ENCODE measurements at regions not wholly inside any gene's neighbourhood (a gene's known extent, or its start where the extent isn't known, plus 50 kb on each side); places are given as distances from the start of the nearest gene placed in this dataset.

GRCh38 chr6:168370310-168370991 is 50.9 kb upstream of the DACT2 start (continued):
- peak; percentile 78 for TF ChIP-seq TFDP2 (CRISPR knock-in tag; IDR thresholded peaks at IDR 0.05)
- peak; percentile 78; the same call in 1 of the 2 replicates for TF ChIP-seq ZNF350 (CRISPR knock-in tag; IDR thresholded peaks at IDR 0.05; ENCODE audit: borderline replicate concordance, low read depth)
- TF ChIP-seq SUZ12 (IDR thresholded peaks at IDR 0.05; ENCODE audit: low read depth, low read length): no peak
- peak; percentile 65; the same call in 1 of the 2 replicates for TF ChIP-seq KLF13 (CRISPR knock-in tag; IDR thresholded peaks at IDR 0.05)
- TF ChIP-seq ZNF580 (CRISPR knock-in tag; IDR thresholded peaks at IDR 0.05; ENCODE audit: borderline replicate concordance, low read depth): peak; percentile 80; the same call in 1 of the 2 replicates
- peak; percentile 70 for TF ChIP-seq GABPB1 (CRISPR knock-in tag; IDR thresholded peaks at IDR 0.05)
- TF ChIP-seq GABPA (IDR thresholded peaks at IDR 0.05; ENCODE audit: low read depth, low read length): 0 out of 2 replicates have a peak, but pooled peaks have one; percentile 7
- no peak for TF ChIP-seq GABPA (CRISPR knock-in tag; IDR thresholded peaks at IDR 0.05; ENCODE audit: low read depth)
- peak; percentile 92 for TF ChIP-seq KDM2A (CRISPR knock-in tag; IDR thresholded peaks at IDR 0.05; ENCODE audit: borderline replicate concordance, low read depth)
- peak; percentile 22; the same call in 1 of the 2 replicates for TF ChIP-seq FOXA3 (CRISPR knock-in tag; IDR thresholded peaks at IDR 0.05)
- no peak for TF ChIP-seq JUNB (CRISPR knock-in tag; IDR thresholded peaks at IDR 0.05; ENCODE audit: borderline replicate concordance)
- TF ChIP-seq ZNF501 (CRISPR knock-in tag; IDR thresholded peaks at IDR 0.05): peak; percentile 72
- TF ChIP-seq ZFP1 (CRISPR knock-in tag; IDR thresholded peaks at IDR 0.05): no peak
- TF ChIP-seq ZNF782 (CRISPR knock-in tag; IDR thresholded peaks at IDR 0.05; ENCODE audit: borderline replicate concordance): no peak; the same call in 1 of the 2 replicates

All from HepG2 (cell line).